IPS-15b (cell line): ENCODE measurements at regions not wholly inside any gene's neighbourhood (a gene's known extent, or its start where the extent isn't known, plus 50 kb on each side); places are given as distances from the start of the nearest gene placed in this dataset.

ENCODE experiments used
- H3K27me3 ChIP-seq: one replicate; pipeline ENCODE4 v1.6.1; 2013; ENCODE audit warnings: low read length; ENCODE audit not compliant: control insufficient read depth, insufficient read depth
- H3K36me3 ChIP-seq: one replicate; pipeline ENCODE4 v1.6.1; 2013; ENCODE audit warnings: low read length; ENCODE audit not compliant: control insufficient read depth, insufficient read depth
- H3K4me1 ChIP-seq: one replicate; pipeline ENCODE4 v1.6.1; 2013; ENCODE audit warnings: mild to moderate bottlenecking, low read length; ENCODE audit not compliant: control insufficient read depth, insufficient read depth
- H3K4me3 ChIP-seq: one replicate; pipeline ENCODE4 v1.5.1; 2013; ENCODE audit warnings: low read depth, low read length
- H3K9ac ChIP-seq: one replicate; pipeline ENCODE4 v1.6.1; 2013; ENCODE audit warnings: low read depth, mild to moderate bottlenecking, low read length
- H3K9me3 ChIP-seq: one replicate; pipeline ENCODE4 v1.6.1; 2013; ENCODE audit warnings: mild to moderate bottlenecking, low read length; ENCODE audit not compliant: control insufficient read depth, insufficient read depth

DNA sequence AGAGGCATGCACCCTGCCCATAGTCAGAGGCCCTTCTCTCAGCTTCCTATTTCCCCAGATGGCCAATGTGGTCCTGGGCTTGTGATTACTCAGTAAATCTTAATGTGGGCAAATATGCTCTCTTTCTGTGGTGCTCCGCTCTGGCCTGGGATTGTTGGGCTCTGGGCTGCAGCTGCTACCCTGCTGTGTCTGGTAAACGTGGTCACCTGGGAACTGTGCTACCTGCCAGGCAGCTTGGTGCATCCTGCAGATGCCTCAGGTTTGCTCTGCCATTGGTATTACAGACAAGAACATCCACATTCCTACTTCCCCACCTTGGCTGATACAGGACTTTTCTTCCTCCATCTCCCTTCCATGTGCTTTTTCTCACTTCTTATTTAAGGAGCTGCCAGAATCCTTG, 611.5 kb upstream of the IMPG1 start:
- H3K9me3 ChIP-seq = no peaks in the 10 kb centered on the region
- H3K36me3 ChIP-seq = no peaks in the 10 kb centered on the region
- no peak overlapping the region for H3K4me3 ChIP-seq
- H3K9ac ChIP-seq = no peak overlapping the region
- no peaks in the 10 kb centered on the region for H3K27me3 ChIP-seq
- peaks cover 13% of the 10 kb centered on the region for H3K4me1 ChIP-seq

GRCh38 chr6:76682842-76683241, 610.4 kb upstream of the IMPG1 start:
- H3K9ac ChIP-seq = no peak overlapping the region
- no peaks in the 10 kb centered on the region for H3K27me3 ChIP-seq
- H3K9me3 ChIP-seq = no peaks in the 10 kb centered on the region
- H3K4me3 ChIP-seq = no peak overlapping the region
- peaks cover 13% of the 10 kb centered on the region for H3K4me1 ChIP-seq
- no peaks in the 10 kb centered on the region for H3K36me3 ChIP-seq

DNA sequence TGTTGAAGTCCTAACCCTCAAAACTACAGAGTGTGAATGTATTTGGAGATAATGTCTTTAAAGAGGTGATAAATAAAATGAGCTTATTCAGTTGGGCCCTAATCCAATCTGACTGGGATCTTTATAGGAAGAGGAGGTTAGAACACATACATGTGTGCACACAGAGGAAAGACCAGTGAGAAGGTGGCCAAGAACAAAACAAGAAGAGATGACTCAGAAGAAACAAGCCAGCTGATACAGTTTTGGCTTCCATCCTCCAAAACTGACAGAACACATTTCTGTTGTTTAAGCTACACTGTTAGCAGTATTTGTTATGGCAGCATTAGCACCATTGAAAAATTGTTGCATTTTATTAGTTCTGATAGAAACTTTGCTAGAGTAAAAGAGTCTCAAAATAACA, 609.3 kb upstream of the IMPG1 start:
- Histone ChIP-seq H3K4me3 (no peak overlapping the region), H3K36me3 (no peaks in the 10 kb centered on the region), H3K4me1 (peaks cover 13% of the 10 kb centered on the region), H3K9me3 (no peaks in the 10 kb centered on the region), H3K27me3 (no peaks in the 10 kb centered on the region), H3K9ac (no peak overlapping the region)

GRCh38 chr6:76677017-76677416, 604.6 kb upstream of the IMPG1 start:
- Histone ChIP-seq H3K27me3 (no peaks in the 10 kb centered on the region), H3K9ac (no peak overlapping the region), H3K36me3 (no peaks in the 10 kb centered on the region), H3K4me3 (no peak overlapping the region), H3K4me1 (no peaks in the 10 kb centered on the region), H3K9me3 (no peaks in the 10 kb centered on the region)

DNA sequence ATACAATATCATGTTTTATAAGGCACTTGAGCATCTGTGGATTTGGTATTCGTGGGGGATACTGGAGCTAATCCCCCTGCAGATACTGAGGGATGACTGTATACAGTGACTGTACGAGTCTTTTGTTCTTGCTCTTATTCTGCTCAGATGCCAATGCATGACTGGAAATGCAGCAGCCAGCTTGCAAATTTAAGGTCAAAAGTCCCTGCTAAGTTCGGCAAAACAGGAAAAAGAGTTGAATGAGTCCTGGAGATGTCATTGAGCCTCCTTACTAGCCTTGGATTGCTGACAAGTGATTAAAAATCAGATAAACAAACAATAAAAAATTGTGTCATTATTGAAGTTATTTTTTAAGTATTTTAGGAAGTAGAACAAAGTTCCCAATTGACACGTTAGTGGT, 599.3 kb upstream of the IMPG1 start:
- no peaks in the 10 kb centered on the region for H3K4me1 ChIP-seq
- H3K9ac ChIP-seq = no peak overlapping the region
- no peaks in the 10 kb centered on the region for H3K36me3 ChIP-seq
- no peak overlapping the region for H3K4me3 ChIP-seq
- H3K27me3 ChIP-seq = no peaks in the 10 kb centered on the region
- H3K9me3 ChIP-seq = no peaks in the 10 kb centered on the region

GRCh38 chr6:76644231-76644630, 571.8 kb upstream of the IMPG1 start:
- Histone ChIP-seq H3K4me3 (no peak overlapping the region), H3K9me3 (no peaks in the 10 kb centered on the region), H3K36me3 (no peaks in the 10 kb centered on the region), H3K4me1 (no peaks in the 10 kb centered on the region), H3K27me3 (no peaks in the 10 kb centered on the region), H3K9ac (no peak overlapping the region)

DNA sequence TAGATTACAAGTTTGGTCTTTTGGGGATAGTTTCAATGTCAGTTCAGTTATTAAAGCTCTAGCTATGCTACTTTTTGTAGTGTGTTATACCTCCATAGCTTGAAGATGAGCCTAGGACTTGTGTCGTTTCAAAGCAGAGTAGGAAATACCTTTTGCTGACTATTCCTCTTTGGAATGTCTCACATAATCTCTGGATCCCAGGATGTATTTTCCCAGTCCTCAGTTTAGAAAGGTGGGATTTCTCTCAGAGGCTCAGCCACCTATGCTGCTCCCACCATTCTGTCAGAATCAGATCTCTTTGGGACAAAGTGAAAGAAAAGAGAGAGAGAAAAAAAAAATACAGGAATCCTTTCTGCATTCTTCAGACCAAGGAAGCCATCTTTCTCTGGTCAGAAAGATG, 567.5 kb upstream of the IMPG1 start:
- Histone ChIP-seq H3K36me3 (no peaks in the 10 kb centered on the region), H3K27me3 (no peaks in the 10 kb centered on the region), H3K4me1 (no peaks in the 10 kb centered on the region), H3K9ac (no peak overlapping the region), H3K9me3 (no peaks in the 10 kb centered on the region), H3K4me3 (no peak overlapping the region)

GRCh38 chr6:76634695-76635094, 562.2 kb upstream of the IMPG1 start:
- H3K4me3 ChIP-seq = no peak overlapping the region
- no peaks in the 10 kb centered on the region for H3K4me1 ChIP-seq
- H3K36me3 ChIP-seq = peaks cover 4% of the 10 kb centered on the region
- no peak overlapping the region for H3K9ac ChIP-seq
- no peaks in the 10 kb centered on the region for H3K9me3 ChIP-seq
- H3K27me3 ChIP-seq = no peaks in the 10 kb centered on the region

- H3K9me3 ChIP-seq = peaks cover 6% of the 10 kb centered on the region
- H3K36me3 ChIP-seq = peaks cover 4% of the 10 kb centered on the region
- H3K4me1 ChIP-seq = no peaks in the 10 kb centered on the region
- H3K4me3 ChIP-seq = no peak overlapping the region
- H3K27me3 ChIP-seq = no peaks in the 10 kb centered on the region
- no peak overlapping the region for H3K9ac ChIP-seq
Measured at GRCh38 chr6:76633259-76633658, 560.8 kb upstream of the IMPG1 start.

- no peak overlapping the region for H3K9ac ChIP-seq
- no peaks in the 10 kb centered on the region for H3K4me1 ChIP-seq
- H3K27me3 ChIP-seq = no peaks in the 10 kb centered on the region
- peaks cover 4% of the 10 kb centered on the region for H3K36me3 ChIP-seq
- no peak overlapping the region for H3K4me3 ChIP-seq
- H3K9me3 ChIP-seq = peaks cover 6% of the 10 kb centered on the region
Measured at GRCh38 chr6:76631622-76632021, 559.2 kb upstream of the IMPG1 start.

GRCh38 chr6:76615395-76615794, 542.9 kb upstream of the IMPG1 start:
- Histone ChIP-seq H3K36me3 (no peaks in the 10 kb centered on the region), H3K9me3 (no peaks in the 10 kb centered on the region), H3K9ac (no peak overlapping the region), H3K4me3 (no peak overlapping the region), H3K27me3 (no peaks in the 10 kb centered on the region), H3K4me1 (peaks cover 10% of the 10 kb centered on the region)

DNA sequence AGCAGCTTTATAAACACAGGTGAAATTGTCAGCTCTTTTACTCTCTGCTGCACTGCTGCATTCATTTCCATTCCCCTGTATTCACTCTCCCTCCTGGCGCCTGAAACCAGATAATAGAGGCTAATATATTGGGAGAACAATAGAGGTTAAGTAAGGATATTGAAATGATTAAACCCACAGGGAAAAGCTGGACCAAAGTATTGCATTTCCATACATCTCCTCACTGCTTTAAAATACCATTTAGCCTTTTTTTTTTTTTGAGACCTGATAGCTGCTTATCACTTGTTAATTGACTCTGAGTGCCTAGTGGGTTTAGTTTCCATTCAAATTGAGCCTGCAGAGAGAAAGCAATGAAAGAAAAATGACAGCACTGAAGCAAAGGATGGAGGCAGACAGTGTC, 540.5 kb upstream of the IMPG1 start:
- Histone ChIP-seq H3K4me1 (peaks cover 6% of the 10 kb centered on the region), H3K9me3 (no peaks in the 10 kb centered on the region), H3K4me3 (no peak overlapping the region), H3K36me3 (no peaks in the 10 kb centered on the region), H3K27me3 (no peaks in the 10 kb centered on the region), H3K9ac (no peak overlapping the region)

- Histone ChIP-seq H3K4me3 (no peak overlapping the region), H3K27me3 (no peaks in the 10 kb centered on the region), H3K9ac (no peak overlapping the region), H3K4me1 (peaks cover 6% of the 10 kb centered on the region), H3K36me3 (no peaks in the 10 kb centered on the region), H3K9me3 (no peaks in the 10 kb centered on the region)
Measured at GRCh38 chr6:76609160-76609559, 536.7 kb upstream of the IMPG1 start.
